ENCODE measurements at regions not wholly inside any gene's neighbourhood (a gene's known extent, or its start where the extent isn't known, plus 50 kb on each side); places are given as distances from the start of the nearest gene placed in this dataset.

GRCh38 chr6:144928847-144929246, 643.7 kb downstream of the UTRN start:
- TF ChIP-seq CTCF (IDR thresholded peaks at IDR 0.05) (no peak), TCF7L2 (IDR thresholded peaks at IDR 0.05; ENCODE audit: low read depth, low read length) (no peak), POLR2AphosphoS5 (IDR thresholded peaks at IDR 0.05; ENCODE audit: low read depth, low read length) (no peak)
